ENCODE measurements at regions not wholly inside any gene's neighbourhood (a gene's known extent, or its start where the extent isn't known, plus 50 kb on each side); places are given as distances from the start of the nearest gene placed in this dataset.

GRCh38 chr14:71454513-71455332 lies 477.5 kb upstream of the RGS6 start:
- TF ChIP-seq, protein P1, sequence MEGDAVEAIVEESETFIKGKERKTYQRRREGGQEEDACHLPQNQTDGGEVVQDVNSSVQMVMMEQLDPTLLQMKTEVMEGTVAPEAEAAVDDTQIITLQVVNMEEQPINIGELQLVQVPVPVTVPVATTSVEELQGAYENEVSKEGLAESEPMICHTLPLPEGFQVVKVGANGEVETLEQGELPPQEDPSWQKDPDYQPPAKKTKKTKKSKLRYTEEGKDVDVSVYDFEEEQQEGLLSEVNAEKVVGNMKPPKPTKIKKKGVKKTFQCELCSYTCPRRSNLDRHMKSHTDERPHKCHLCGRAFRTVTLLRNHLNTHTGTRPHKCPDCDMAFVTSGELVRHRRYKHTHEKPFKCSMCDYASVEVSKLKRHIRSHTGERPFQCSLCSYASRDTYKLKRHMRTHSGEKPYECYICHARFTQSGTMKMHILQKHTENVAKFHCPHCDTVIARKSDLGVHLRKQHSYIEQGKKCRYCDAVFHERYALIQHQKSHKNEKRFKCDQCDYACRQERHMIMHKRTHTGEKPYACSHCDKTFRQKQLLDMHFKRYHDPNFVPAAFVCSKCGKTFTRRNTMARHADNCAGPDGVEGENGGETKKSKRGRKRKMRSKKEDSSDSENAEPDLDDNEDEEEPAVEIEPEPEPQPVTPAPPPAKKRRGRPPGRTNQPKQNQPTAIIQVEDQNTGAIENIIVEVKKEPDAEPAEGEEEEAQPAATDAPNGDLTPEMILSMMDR (IDR thresholded peaks at IDR 0.05), result no peak
- no peak for TF ChIP-seq POLR2A (IDR thresholded peaks at IDR 0.05)

Data from body of pancreas (tissue), 4 donors.